WERI-Rb-1 (cell line): ENCODE measurements at regions not wholly inside any gene's neighbourhood (a gene's known extent, or its start where the extent isn't known, plus 50 kb on each side); places are given as distances from the start of the nearest gene placed in this dataset.

Experiments
- DNase-seq: peaks from one replicate; pipeline ENCODE4 v3.0.0-alpha.2; 2020
- H3K27ac ChIP-seq: fragments of 250-450 bp; sonication (Bioruptor Pico); 2 replicates; pipeline ENCODE4 v1.5.1; 2020; ENCODE audit warnings: mild to moderate bottlenecking, moderate library complexity
- H3K27me3 ChIP-seq: fragments of 250-450 bp; sonication (Bioruptor Pico); 2 replicates; pipeline ENCODE4 v1.5.1; 2021; ENCODE audit warnings: mild to moderate bottlenecking, low read depth, moderate library complexity; ENCODE audit not compliant: insufficient read depth, severe bottlenecking
- H3K36me3 ChIP-seq: fragments of 250-450 bp; sonication (Bioruptor Pico); 2 replicates; pipeline ENCODE4 v1.5.1; 2020; ENCODE audit warnings: mild to moderate bottlenecking, moderate library complexity
- H3K4me3 ChIP-seq: 2 replicates; pipeline ENCODE4 v1.5.1; 2011; ENCODE audit warnings: low read depth, mild to moderate bottlenecking, control low read depth, low read length
- H3K9me3 ChIP-seq: fragments of 250-450 bp; sonication (Bioruptor Pico); 2 replicates; pipeline ENCODE4 v1.5.1; 2021; ENCODE audit warnings: mild to moderate bottlenecking, moderate library complexity; ENCODE audit not compliant: severe bottlenecking
- CTCF ChIP-seq: IDR thresholded peaks from 2 replicates; pipeline ENCODE4 v1.5.1; 2011; ENCODE audit warnings: low read depth, mild to moderate bottlenecking, control low read depth, inconsistent platforms, low read length

DNA sequence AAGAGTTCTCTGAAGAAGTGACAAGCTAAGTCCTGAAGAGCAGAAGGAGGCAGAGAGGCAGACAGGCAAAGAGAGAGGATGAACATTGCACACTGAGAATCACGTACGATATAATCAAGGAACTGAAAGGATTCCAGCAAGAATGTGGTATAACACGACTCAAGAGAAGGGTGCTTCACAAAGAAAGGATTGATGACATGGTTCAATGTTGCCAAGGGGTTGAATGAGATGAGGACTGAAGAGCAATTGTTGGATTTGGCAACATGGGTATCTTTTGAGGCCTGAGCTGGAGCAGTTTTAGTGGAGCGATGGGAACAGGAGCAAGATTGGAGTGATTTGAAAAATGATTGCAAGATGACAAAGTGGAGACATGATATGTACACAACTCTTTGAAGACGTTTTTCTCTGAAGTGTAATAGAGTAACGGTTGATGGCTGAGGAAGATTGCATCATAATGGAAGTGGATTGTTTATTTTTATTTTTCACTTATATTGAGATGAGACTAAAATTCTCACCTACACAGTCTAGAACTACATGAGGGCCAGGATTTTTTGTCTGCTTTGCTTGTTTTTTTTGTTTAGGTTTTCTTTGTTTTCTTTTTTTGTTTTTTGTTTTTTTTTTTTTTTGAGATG is 1049.9 kb upstream of the WWC1 start:
- no peak for TF ChIP-seq CTCF
- H3K27me3 ChIP-seq, result no peaks in the 10 kb centered on the region
- no peak overlapping the region for H3K27ac ChIP-seq
- H3K9me3 ChIP-seq, result peaks cover 2% of the 10 kb centered on the region
- H3K4me3 ChIP-seq, result no peak overlapping the region
- H3K36me3 ChIP-seq, result no peaks in the 10 kb centered on the region
- DNase-seq, result no peak

- Histone ChIP-seq H3K36me3 (no peaks in the 10 kb centered on the region), H3K27ac (no peak overlapping the region), H3K9me3 (no peaks in the 10 kb centered on the region), H3K4me3 (no peak overlapping the region), H3K27me3 (no peaks in the 10 kb centered on the region)
- no peak for TF ChIP-seq CTCF
- DNase-seq, result no peak
Observed at GRCh38 chr5:167242701-167243100, 1048.7 kb upstream of the WWC1 start.

DNA sequence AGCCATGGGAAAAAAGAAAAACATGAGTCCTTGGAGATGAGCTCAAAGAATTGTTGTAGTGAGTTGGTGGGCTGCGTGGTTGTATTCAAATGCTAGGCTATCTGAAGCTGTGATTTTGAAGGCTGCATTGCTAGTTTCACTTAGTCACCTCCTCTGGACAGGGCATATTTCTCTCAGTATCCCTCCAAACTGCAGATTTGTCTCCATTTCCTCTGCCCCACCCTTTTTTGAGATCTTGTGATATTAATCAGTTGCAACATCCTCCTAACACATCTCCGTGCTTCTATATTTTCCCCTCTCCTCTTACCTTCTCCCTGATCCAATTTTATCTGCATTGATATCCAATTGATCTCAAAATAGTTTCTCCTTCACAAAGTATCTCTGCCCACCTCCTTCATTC is 1048.0 kb upstream of the WWC1 start:
- no peaks in the 10 kb centered on the region for H3K27me3 ChIP-seq
- TF ChIP-seq CTCF, result no peak
- no peaks in the 10 kb centered on the region for H3K36me3 ChIP-seq
- H3K4me3 ChIP-seq, result no peak overlapping the region
- H3K9me3 ChIP-seq, result no peaks in the 10 kb centered on the region
- no peak overlapping the region for H3K27ac ChIP-seq
- no peak for DNase-seq

DNA sequence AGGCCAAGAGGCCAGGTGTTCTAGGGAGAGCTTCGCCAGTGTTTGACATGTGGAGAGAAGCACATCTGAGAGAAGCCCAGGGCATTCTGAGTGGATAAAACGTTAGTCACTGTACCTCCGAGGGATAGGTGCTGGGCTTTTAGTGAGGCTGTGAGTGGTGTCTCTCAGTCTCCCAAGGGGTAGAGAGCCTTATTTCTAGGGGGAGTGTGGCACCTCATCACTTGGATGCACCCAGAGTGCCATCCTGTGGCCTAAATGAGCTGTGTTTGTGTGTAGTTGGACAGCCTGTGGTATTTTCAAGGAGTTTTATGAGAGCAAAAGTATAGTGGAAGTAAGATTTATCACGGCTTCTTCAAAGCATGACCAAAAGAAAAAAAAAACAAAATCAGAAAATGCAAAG is 1046.9 kb upstream of the WWC1 start:
- no peaks in the 10 kb centered on the region for H3K27me3 ChIP-seq
- no peaks in the 10 kb centered on the region for H3K36me3 ChIP-seq
- H3K27ac ChIP-seq, result no peak overlapping the region
- DNase-seq, result peak; percentile 58
- no peaks in the 10 kb centered on the region for H3K9me3 ChIP-seq
- no peak overlapping the region for H3K4me3 ChIP-seq
- TF ChIP-seq CTCF, result peak; percentile 73

GRCh38 chr5:167245868-167246267 is 1045.6 kb upstream of the WWC1 start:
- TF ChIP-seq CTCF, result no peak
- no peaks in the 10 kb centered on the region for H3K36me3 ChIP-seq
- H3K27ac ChIP-seq, result no peak overlapping the region
- no peaks in the 10 kb centered on the region for H3K9me3 ChIP-seq
- no peak for DNase-seq
- H3K4me3 ChIP-seq, result no peak overlapping the region
- no peaks in the 10 kb centered on the region for H3K27me3 ChIP-seq

DNA sequence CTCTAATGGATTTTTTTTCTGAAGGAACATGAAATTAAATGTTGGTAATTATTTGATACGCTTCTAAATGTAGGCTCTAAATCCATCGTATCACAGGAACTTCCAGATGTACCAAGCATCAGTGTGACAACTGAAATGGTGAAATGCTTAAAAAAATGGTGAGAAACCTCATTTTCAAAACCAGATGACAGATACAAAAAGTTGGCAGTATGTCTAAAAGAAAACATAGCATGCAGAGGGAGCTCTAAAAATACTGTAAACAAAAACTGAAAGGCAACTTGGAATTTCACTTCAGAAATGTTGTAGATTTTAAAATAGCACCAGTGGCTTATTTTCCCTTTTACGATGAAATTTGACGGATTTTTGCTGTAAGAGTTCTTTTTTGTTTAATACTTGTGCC is 1043.6 kb upstream of the WWC1 start:
- Histone ChIP-seq H3K27ac (no peak overlapping the region), H3K4me3 (no peak overlapping the region), H3K9me3 (no peaks in the 10 kb centered on the region), H3K36me3 (no peaks in the 10 kb centered on the region), H3K27me3 (no peaks in the 10 kb centered on the region)
- TF ChIP-seq CTCF, result no peak
- no peak for DNase-seq
